Vagina (tissue), 2 donors: ENCODE measurements at regions not wholly inside any gene's neighbourhood (a gene's known extent, or its start where the extent isn't known, plus 50 kb on each side); places are given as distances from the start of the nearest gene placed in this dataset.

ENCODE experiments used
- CTCF ChIP-seq, 3 experiments: fragments of 450-650 bp in 2 of 3; fragments of 200-600 bp in 1 of 3; sonication (generic) in 1 of 3; IDR thresholded peaks; one replicate each; pipeline ENCODE4 v1.5.1; 2017 to 2019; ENCODE audit warnings: antibody characterized with exemption in 3 of 3, mild to moderate bottlenecking in 2 of 3, moderate library complexity in 2 of 3
- POLR2A ChIP-seq, 2 donors: fragments of 450-650 bp; IDR thresholded peaks; one replicate each; pipeline ENCODE4 v1.6.1; 2017; ENCODE audit warnings: antibody characterized with exemption in 2 of 2, mild to moderate bottlenecking in 2 of 2, moderate library complexity in 2 of 2
- POLR2AphosphoS5 ChIP-seq, 2 donors: sonication (generic); formaldehyde crosslinking; IDR thresholded peaks; one replicate each; pipeline ENCODE4 v1.9.0; 2017; ENCODE audit warnings: antibody characterized with exemption in 2 of 2, mild to moderate bottlenecking in 2 of 2, low read depth in 1 of 2; ENCODE audit not compliant: insufficient read depth in 1 of 2

- TF ChIP-seq POLR2A (IDR thresholded peaks at IDR 0.05) (no peak), CTCF (IDR thresholded peaks at IDR 0.05) (no peak), POLR2AphosphoS5 (IDR thresholded peaks at IDR 0.05; ENCODE audit: insufficient read depth in 1 of 2, low read depth in 1 of 2) (no peak)
Observed at GRCh38 chr2:41865263-41865662, 182.6 kb upstream of the PKDCC start.
